A549 (cell line): ENCODE measurements at regions not wholly inside any gene's neighbourhood (a gene's known extent, or its start where the extent isn't known, plus 50 kb on each side); places are given as distances from the start of the nearest gene placed in this dataset.

Experiments
- CTCF ChIP-seq: fragments of >200 bp; sonication (Bioruptor Twin); formaldehyde crosslinking; IDR thresholded peaks from 3 replicates; pipeline ENCODE4 v1.5.1; 2016
- EHMT2 ChIP-seq: fragments of 200-600 bp; sonication (generic); IDR thresholded peaks from 2 replicates; pipeline ENCODE4 v1.6.1; 2016; ENCODE audit warnings: antibody characterized with exemption, low read depth, mild to moderate bottlenecking, moderate library complexity

DNA sequence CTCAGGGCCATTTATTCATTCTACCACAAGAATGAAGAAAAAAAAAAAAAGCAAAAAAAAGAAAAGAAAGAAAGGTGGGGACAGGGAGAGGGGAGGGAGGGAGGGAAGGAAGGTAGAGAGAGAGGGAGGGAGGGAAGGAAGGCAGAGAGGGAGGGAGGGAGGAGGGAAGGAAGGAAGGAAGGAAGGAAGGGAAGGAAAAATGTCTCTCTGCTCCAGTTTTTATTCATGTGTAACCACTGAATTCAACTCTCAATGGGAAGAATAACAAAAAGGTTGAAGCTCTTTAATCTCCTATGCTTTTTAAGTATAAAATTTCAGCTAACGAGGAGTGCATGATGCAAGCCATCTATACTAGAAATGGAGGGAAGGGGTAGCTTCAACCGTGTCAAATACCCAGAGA lies 287.3 kb downstream of the MREG start:
- no peak for TF ChIP-seq CTCF
- TF ChIP-seq EHMT2, result no peak
